ENCODE measurements at regions not wholly inside any gene's neighbourhood (a gene's known extent, or its start where the extent isn't known, plus 50 kb on each side); places are given as distances from the start of the nearest gene placed in this dataset.
A peak's percentile ranks its signal among the peaks of the same experiment; 100 is the strongest.

- DNase-seq, result no peak
- intact Hi-C loops (cut with DNase I), result no loop called here
Measured at GRCh38 chr10:21230219-21230618, 295.3 kb downstream of the SKIDA1 start.

GRCh38 chr10:21217748-21218367 is 307.6 kb downstream of the SKIDA1 start:
- intact Hi-C loops (cut with DNase I), result no loop called here
- DNase-seq, result no peak

GRCh38 chr10:21217107-21217506 is 308.4 kb downstream of the SKIDA1 start:
- intact Hi-C loops (cut with DNase I), result no loop called here
- DNase-seq, result no peak

- no peak for DNase-seq
- intact Hi-C loops (cut with DNase I), result no loop called here
Measured at GRCh38 chr10:21214329-21214728, 311.2 kb downstream of the SKIDA1 start.

- DNase-seq, result no peak
- intact Hi-C loops (cut with DNase I), result no loop called here
Measured at GRCh38 chr10:21213381-21213780, 312.1 kb downstream of the SKIDA1 start.

- intact Hi-C loops (cut with DNase I), result no loop called here
- DNase-seq, result no peak
Measured at GRCh38 chr10:21212912-21213311, 312.6 kb downstream of the SKIDA1 start.

- intact Hi-C loops (cut with DNase I), result no loop called here
- DNase-seq, result peak in 1 of 10 donors; percentile 21
Measured at GRCh38 chr10:21212348-21212747, 313.1 kb downstream of the SKIDA1 start.

GRCh38 chr10:21209495-21209894 is 312.4 kb upstream of the NEBL start:
- intact Hi-C loops (cut with DNase I), result no loop called here
- DNase-seq, result no peak

- intact Hi-C loops (cut with DNase I), result no loop called here
- DNase-seq, result peak in 1 of 10 donors; percentile 29
Measured at GRCh38 chr10:21208666-21209316, 311.7 kb upstream of the NEBL start.

- DNase-seq, result no peak
- intact Hi-C loops (cut with DNase I), result no loop called here
Measured at GRCh38 chr10:21207852-21208646, 310.9 kb upstream of the NEBL start.

- no peak for DNase-seq
- intact Hi-C loops (cut with DNase I), result no loop called here
Measured at GRCh38 chr10:21205328-21205727, 308.2 kb upstream of the NEBL start.

- peak in 1 of 10 donors; percentile 52 for DNase-seq
- intact Hi-C loops (cut with DNase I), result no loop called here
Measured at GRCh38 chr10:21203473-21204107, 306.5 kb upstream of the NEBL start.

GRCh38 chr10:21202776-21203462 is 305.8 kb upstream of the NEBL start:
- no peak for DNase-seq
- intact Hi-C loops (cut with DNase I), result no loop called here

- intact Hi-C loops (cut with DNase I), result no loop called here
- peak in 1 of 10 donors; percentile 38 for DNase-seq
Measured at GRCh38 chr10:21199501-21199900, 302.4 kb upstream of the NEBL start.

- intact Hi-C loops (cut with DNase I), result no loop called here
Measured at GRCh38 chr10:21197838-21198237, 300.7 kb upstream of the NEBL start.

GRCh38 chr10:21196822-21197395 is 299.8 kb upstream of the NEBL start:
- peak in 1 of 10 donors; percentile 52 for DNase-seq
- intact Hi-C loops (cut with DNase I), result no loop called here

More at GRCh38 chr10:21197838-21198237, 300.7 kb upstream of the NEBL start:
- no peak for DNase-seq

- no peak for DNase-seq
- intact Hi-C loops (cut with DNase I), result no loop called here
Measured at GRCh38 chr10:21195252-21195651, 298.1 kb upstream of the NEBL start.

GRCh38 chr10:21194510-21194993 is 297.4 kb upstream of the NEBL start:
- no peak for DNase-seq
- intact Hi-C loops (cut with DNase I), result no loop called here

- intact Hi-C loops (cut with DNase I), result no loop called here
Measured at GRCh38 chr10:21193196-21193595, 296.1 kb upstream of the NEBL start.

GRCh38 chr10:21191512-21191911 is 294.4 kb upstream of the NEBL start:
- intact Hi-C loops (cut with DNase I), result no loop called here
- no peak for DNase-seq

More at GRCh38 chr10:21193196-21193595, 296.1 kb upstream of the NEBL start:
- DNase-seq, result no peak

Measured in posterior cingulate gyrus (tissue), 11 donors.